ENCODE measurements at regions not wholly inside any gene's neighbourhood (a gene's known extent, or its start where the extent isn't known, plus 50 kb on each side); places are given as distances from the start of the nearest gene placed in this dataset.

DNA sequence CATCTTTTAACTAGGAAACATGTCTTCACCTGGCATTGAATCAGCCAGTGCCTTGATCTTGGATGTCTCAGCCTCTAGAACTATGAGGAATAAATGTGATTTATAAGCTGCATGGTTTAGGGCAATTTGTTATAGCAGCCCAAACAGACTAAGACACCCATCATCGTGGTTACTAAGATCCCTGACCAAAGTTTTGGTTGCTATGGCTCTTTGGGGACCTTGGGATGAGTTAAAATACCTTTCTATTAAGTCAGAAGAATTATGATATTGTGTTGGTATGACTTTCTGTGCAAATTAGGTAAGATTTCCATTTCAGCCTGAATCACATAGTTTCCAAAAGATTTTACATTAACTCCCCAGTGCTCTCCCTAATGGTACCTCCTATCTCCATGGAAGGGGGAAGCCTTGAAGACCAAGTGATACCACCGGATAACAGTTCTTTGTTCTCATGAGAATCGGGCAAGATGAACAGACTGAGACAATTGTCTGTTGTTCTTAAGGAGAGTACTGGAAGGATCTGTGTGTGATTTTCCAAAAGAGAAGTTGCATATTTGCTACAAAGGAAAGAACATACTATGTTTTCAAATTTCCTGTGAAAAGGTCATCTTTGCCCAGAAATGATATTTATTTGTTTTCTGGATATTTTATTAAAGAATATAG lies 60.4 kb upstream of the UBASH3B start:
- intact Hi-C loops (cut with micrococcal nuclease) = no loop called here
- ATAC-seq = no peak
- RAD21 ChIA-PET (ENCODE audit: low non-redundant PET in 1 of 2, low total read pairs in 2 of 2, uncharacterized antibody in 2 of 2, unreplicated experiment in 2 of 2) = no interaction called here

More for the DNA sequence above, 60.4 kb upstream of the UBASH3B start:
- no peak for TF ChIP-seq CBX3 (IDR thresholded peaks at IDR 0.05; ENCODE audit: low read depth)
- TF ChIP-seq, protein P1, sequence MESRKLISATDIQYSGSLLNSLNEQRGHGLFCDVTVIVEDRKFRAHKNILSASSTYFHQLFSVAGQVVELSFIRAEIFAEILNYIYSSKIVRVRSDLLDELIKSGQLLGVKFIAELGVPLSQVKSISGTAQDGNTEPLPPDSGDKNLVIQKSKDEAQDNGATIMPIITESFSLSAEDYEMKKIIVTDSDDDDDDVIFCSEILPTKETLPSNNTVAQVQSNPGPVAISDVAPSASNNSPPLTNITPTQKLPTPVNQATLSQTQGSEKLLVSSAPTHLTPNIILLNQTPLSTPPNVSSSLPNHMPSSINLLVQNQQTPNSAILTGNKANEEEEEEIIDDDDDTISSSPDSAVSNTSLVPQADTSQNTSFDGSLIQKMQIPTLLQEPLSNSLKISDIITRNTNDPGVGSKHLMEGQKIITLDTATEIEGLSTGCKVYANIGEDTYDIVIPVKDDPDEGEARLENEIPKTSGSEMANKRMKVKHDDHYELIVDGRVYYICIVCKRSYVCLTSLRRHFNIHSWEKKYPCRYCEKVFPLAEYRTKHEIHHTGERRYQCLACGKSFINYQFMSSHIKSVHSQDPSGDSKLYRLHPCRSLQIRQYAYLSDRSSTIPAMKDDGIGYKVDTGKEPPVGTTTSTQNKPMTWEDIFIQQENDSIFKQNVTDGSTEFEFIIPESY (IDR thresholded peaks at IDR 0.05; ENCODE audit: extremely low read depth, insufficient replicate concordance, low read length) = no peak
- TF ChIP-seq SRF (IDR thresholded peaks at IDR 0.05; ENCODE audit: low read depth) = no peak
- TF ChIP-seq, protein P2, sequence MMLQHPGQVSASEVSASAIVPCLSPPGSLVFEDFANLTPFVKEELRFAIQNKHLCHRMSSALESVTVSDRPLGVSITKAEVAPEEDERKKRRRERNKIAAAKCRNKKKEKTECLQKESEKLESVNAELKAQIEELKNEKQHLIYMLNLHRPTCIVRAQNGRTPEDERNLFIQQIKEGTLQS (IDR thresholded peaks at IDR 0.05) = no peak
- no peak for TF ChIP-seq EZH2 (IDR thresholded peaks at IDR 0.05)
- no peak for TF ChIP-seq POLR2A (IDR thresholded peaks at IDR 0.05; ENCODE audit: borderline replicate concordance, extremely low read depth, insufficient read depth, insufficient read length)
- TF ChIP-seq RAD21 (IDR thresholded peaks at IDR 0.05; ENCODE audit: low read depth) = no peak
- TF ChIP-seq TCF7L2 (IDR thresholded peaks at IDR 0.05; ENCODE audit: borderline replicate concordance, extremely low read depth, insufficient read depth, insufficient read length) = no peak
- TF ChIP-seq EGR1 (IDR thresholded peaks at IDR 0.05; ENCODE audit: low read depth) = no peak
- TF ChIP-seq FOSL1 (IDR thresholded peaks at IDR 0.05; ENCODE audit: low read depth) = no peak
- TF ChIP-seq YY1 (IDR thresholded peaks at IDR 0.05; ENCODE audit: extremely low read depth, insufficient replicate concordance, low read depth, low read length) = no peak
- TF ChIP-seq EZH2phosphoT487 (IDR thresholded peaks at IDR 0.05; ENCODE audit: borderline replicate concordance) = no peak
- H2AFZ ChIP-seq (ENCODE audit: low read depth, low read length, poor library complexity, severe bottlenecking) = no peak overlapping the region
- H3K27me3 ChIP-seq (ENCODE audit: insufficient read depth, low read length) = no peaks in the 10 kb centered on the region
- H4K20me1 ChIP-seq (ENCODE audit: insufficient read depth) = no peaks in the 10 kb centered on the region
- no peaks in the 10 kb centered on the region for H3K36me3 ChIP-seq (ENCODE audit: control insufficient read depth in 1 of 2, insufficient read depth in 2 of 2, low read length in 2 of 2)
- ChIA-PET CTCF (no interaction called here), POLR2A (no interaction called here)
- no peaks in the 10 kb centered on the region for H3K9me3 ChIP-seq (ENCODE audit: control insufficient read depth in 1 of 2, insufficient read depth in 1 of 2, low read depth in 1 of 2, low read length in 2 of 2)
- no peak overlapping the region for H3K27ac ChIP-seq (ENCODE audit: low read depth, low read length)
- H3K4me1 ChIP-seq (ENCODE audit: control insufficient read depth in 1 of 2, insufficient read depth in 2 of 2, low read length in 2 of 2) = 0 out of 4 replicates have a peak, but pooled peaks cover 0 to 4% of the 10 kb centered on the region in 2 experiments
- H3K79me2 ChIP-seq (ENCODE audit: insufficient read depth, low read length) = no peaks in the 10 kb centered on the region
- H3K4me2 ChIP-seq (ENCODE audit: low read length) = no peak overlapping the region
- no peak overlapping the region for H3K4me3 ChIP-seq (replicated peaks in 1 of 2; ENCODE audit: low read depth in 1 of 2, low read length in 2 of 2)
- BruUV-seq (replicated peaks) = no TSS peak
- no peaks in the 10 kb centered on the region for H3K9me2 ChIP-seq (ENCODE audit: insufficient read depth)
- no peak for DNase-seq (ENCODE audit: low read depth, low spot score)
- no peak overlapping the region for H3K9ac ChIP-seq (ENCODE audit: low read length)

All from HCT116 (cell line).